ENCODE measurements at regions not wholly inside any gene's neighbourhood (a gene's known extent, or its start where the extent isn't known, plus 50 kb on each side); places are given as distances from the start of the nearest gene placed in this dataset.
"Not testable (repeated sequence)": the region's sequence is repeated elsewhere in the genome, so short reads cannot be mapped to it uniquely, and the experiment has no call there.

DNA sequence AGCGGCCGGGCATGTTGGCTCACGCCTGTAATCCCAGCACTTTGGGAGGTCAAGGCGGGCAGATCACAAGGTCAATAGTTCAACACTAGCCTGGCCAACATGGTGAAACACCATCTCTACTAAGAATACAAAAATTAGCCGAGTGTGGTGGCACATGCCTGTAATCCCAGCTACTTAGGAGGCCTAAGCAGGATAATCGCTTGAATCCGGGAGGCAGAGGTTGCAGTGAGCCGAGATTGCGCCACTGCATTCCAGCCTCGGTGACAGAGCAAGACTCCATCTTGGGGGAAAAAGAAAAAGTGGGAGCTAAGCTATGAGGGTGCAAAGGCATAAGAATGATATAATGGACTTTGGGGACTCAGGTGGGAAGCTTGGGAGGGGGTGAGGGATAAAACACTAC lies 55.9 kb upstream of the SLC2A1 start:
- H3K4me3 Mint-ChIP-seq; H3K9me3 Mint-ChIP-seq; intact Hi-C loops (cut with micrococcal nuclease); DNase-seq; H3K27ac Mint-ChIP-seq; CTCF ChIA-PET; H3K36me3 Mint-ChIP-seq (ENCODE audit: low read depth); H3K4me1 Mint-ChIP-seq (ENCODE audit: low read depth); H3K27me3 Mint-ChIP-seq (ENCODE audit: low read depth): not testable (repeated sequence)

DNA sequence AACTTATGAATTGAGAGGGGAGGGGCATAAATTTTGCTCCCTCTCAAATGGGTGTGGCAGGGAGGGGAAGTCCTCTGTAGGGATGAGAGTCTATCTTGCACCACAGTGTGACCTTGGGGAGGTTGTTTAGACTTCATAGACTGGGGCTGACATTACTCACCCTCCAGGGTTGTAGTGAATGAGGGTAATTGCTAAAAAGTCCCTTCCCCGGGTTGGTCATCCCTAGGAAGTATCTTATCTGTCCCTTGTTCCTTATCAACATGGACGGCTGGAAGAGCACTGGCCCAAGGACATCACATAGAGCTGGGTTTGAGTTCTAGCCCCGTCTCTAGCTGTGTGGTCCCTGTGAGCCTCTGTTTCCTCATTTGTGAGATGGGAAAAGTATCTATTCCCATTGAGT lies 52.4 kb upstream of the SLC2A1 start:
- Mint-ChIP-seq H3K27me3 (ENCODE audit: low read depth) (no peaks in the 10 kb centered on the region), H3K36me3 (ENCODE audit: low read depth) (no peaks in the 10 kb centered on the region), H3K4me3 (no peak overlapping the region), H3K4me1 (ENCODE audit: low read depth) (no peaks in the 10 kb centered on the region), H3K27ac (no peak overlapping the region), H3K9me3 (no peaks in the 10 kb centered on the region)
- CTCF ChIA-PET = no interaction called here
- DNase-seq = no peak
- intact Hi-C loops (cut with micrococcal nuclease) = no loop called here

DNA sequence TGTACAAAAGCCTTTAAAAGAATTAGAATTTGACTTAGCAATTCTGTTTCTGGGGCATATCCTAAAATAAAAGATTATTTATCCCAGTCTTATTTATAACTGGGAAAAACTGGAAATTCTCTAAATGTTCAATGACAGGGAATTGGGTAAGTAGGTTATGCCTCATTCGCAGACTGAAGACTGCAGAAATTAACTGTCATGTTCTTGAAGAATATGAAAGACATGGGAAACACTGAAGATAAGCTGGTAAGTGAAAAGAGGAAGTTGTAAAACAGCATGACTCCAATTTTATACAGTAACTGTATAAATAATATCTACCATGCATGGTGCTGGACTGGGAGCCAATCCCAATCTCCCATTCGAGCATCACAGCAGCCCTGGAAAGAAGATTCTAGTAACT lies 50.6 kb upstream of the SLC2A1 start:
- no peak overlapping the region for H3K27ac Mint-ChIP-seq
- no peaks in the 10 kb centered on the region for H3K27me3 Mint-ChIP-seq (ENCODE audit: low read depth)
- H3K9me3 Mint-ChIP-seq = no peaks in the 10 kb centered on the region
- CTCF ChIA-PET = interaction anchor here (0.7 kb wide), 1 partner anchor 95 kb away, joined by 3 read pairs; no protein-coding TSS in a partner anchor
- DNase-seq = no peak
- no peak overlapping the region for H3K4me3 Mint-ChIP-seq
- intact Hi-C loops (cut with micrococcal nuclease) = no loop called here
- no peaks in the 10 kb centered on the region for H3K4me1 Mint-ChIP-seq (ENCODE audit: low read depth)
- no peaks in the 10 kb centered on the region for H3K36me3 Mint-ChIP-seq (ENCODE audit: low read depth)

DNA sequence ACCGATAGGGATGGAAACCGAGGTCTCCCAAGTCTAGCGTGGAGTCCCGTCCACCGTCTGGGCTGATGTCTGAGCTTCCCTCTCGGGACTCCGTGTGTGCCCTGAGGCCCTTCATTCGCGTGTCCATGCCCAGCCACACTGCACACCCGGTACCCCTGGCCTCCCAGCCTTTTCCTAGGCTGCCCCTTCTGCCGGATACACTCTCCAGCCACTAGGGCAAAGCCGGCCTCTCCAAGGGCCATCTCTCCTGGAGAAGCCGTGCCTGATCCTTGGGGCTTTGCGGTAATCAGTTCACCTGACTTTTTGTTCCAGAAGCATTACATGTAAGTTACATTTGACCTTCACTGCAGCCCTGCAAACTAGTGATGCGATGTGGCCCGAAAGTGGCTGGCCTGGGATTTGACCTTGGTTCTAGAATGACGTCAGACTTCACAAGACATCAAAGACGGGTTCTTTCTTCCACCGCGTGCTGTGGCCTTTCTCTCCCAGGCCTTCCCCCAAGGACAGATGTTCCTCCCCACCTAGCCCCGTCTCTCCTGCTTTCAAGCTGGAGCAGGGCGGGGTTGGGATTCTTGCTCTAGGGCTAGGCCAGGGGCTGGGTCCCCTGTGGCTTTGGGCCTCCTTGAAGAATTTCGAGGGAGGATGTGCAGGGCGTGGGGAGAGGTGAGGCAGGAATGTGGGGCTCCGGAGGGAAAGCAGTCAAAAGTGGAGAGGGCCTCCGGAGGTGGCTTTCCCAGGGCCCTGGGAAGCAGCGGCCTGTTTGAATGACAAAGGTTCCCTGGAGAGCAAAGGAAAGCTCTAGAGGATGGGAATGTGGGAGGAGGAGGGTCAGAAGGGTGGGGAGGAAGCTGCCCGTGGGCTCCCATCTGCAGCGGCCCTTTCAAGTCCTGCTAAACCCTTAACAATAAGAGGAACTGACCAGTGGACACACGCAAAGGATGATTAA lies 49.7 kb upstream of the SLC2A1 start:
- H3K9me3 Mint-ChIP-seq = no peaks in the 10 kb centered on the region
- no peaks in the 10 kb centered on the region for H3K4me1 Mint-ChIP-seq (ENCODE audit: low read depth)
- no peaks in the 10 kb centered on the region for H3K27me3 Mint-ChIP-seq (ENCODE audit: low read depth)
- no peaks in the 10 kb centered on the region for H3K36me3 Mint-ChIP-seq (ENCODE audit: low read depth)
- no peak for DNase-seq
- intact Hi-C loops (cut with micrococcal nuclease) = no loop called here
- CTCF ChIA-PET = no interaction called here
- no peak overlapping the region for H3K27ac Mint-ChIP-seq
- no peak overlapping the region for H3K4me3 Mint-ChIP-seq

Measured in activated naive CD4-positive, alpha-beta T cell treated with anti-CD3 and anti-CD28 coated beads for 36 hours (primary cell).